ENCODE measurements at regions not wholly inside any gene's neighbourhood (a gene's known extent, or its start where the extent isn't known, plus 50 kb on each side); places are given as distances from the start of the nearest gene placed in this dataset.

GRCh38 chr5:171524466-171524865 lies 105.0 kb downstream of the FGF18 start:
- Histone ChIP-seq H2BK120ac (ENCODE audit: insufficient read depth, low read length, poor library complexity) (no peak overlapping the region), H3K4me1 (ENCODE audit: control insufficient read depth in 1 of 2, insufficient read depth in 2 of 2, low read length in 2 of 2) (peaks cover 20 to 25% of the 10 kb centered on the region in 2 experiments), H3K4ac (ENCODE audit: low read depth, low read length) (no peak overlapping the region), H3K4me2 (ENCODE audit: low read length) (no peak overlapping the region), H3K79me2 (ENCODE audit: control insufficient read depth, insufficient read depth, low read length, poor library complexity) (no peaks in the 10 kb centered on the region), H3K27me3 (ENCODE audit: insufficient read depth, low read length) (no peaks in the 10 kb centered on the region), H2AK5ac (ENCODE audit: low read length) (no peak overlapping the region), H3K18ac (ENCODE audit: low read length) (no peak overlapping the region), H3K27ac (ENCODE audit: low read depth, low read length) (no peak overlapping the region), H4K12ac (ENCODE audit: low read depth, low read length) (no peak overlapping the region), H4K8ac (ENCODE audit: low read depth, low read length) (no peak overlapping the region), H3K14ac (ENCODE audit: low read length) (no peak overlapping the region), H2AFZ (ENCODE audit: insufficient read depth, low read length, poor library complexity) (no peak overlapping the region), H3K79me1 (ENCODE audit: low read length) (peaks cover 6% of the 10 kb centered on the region), H4K91ac (ENCODE audit: low read depth, low read length) (no peak overlapping the region), H3K4me3 (ENCODE audit: low read depth, low read length) (no peak overlapping the region), H3K36me3 (ENCODE audit: control insufficient read depth in 1 of 2, insufficient read depth in 2 of 2, low read length in 2 of 2) (no peaks in the 10 kb centered on the region), H3K23ac (ENCODE audit: low read length) (no peak overlapping the region), H2BK5ac (ENCODE audit: low read depth, low read length, poor library complexity) (no peak overlapping the region), H3K9me3 (ENCODE audit: insufficient read depth, low read depth, low read length) (no peaks in the 10 kb centered on the region), H3K9ac (ENCODE audit: low read length) (no peak overlapping the region), H2BK12ac (ENCODE audit: low read length) (no peak overlapping the region)
- no peak for DNase-seq
- WGBS (ENCODE audit: extremely low coverage, insufficient coverage, insufficient read length): no CpG with 5 or more reads among the region's 14 CpGs

- H2BK5ac ChIP-seq (ENCODE audit: low read depth, low read length, poor library complexity): no peak overlapping the region
These were observed 105.6 kb downstream of the FGF18 start for GRCh38 chr5:171525085-171525484.

GRCh38 chr5:171528036-171528435 lies 108.6 kb downstream of the FGF18 start:
- Histone ChIP-seq H2AK5ac (ENCODE audit: low read length) (no peak overlapping the region), H3K4ac (ENCODE audit: low read depth, low read length) (no peak overlapping the region), H3K23ac (ENCODE audit: low read length) (no peak overlapping the region), H4K8ac (ENCODE audit: low read depth, low read length) (no peak overlapping the region), H3K27me3 (ENCODE audit: insufficient read depth, low read length) (no peaks in the 10 kb centered on the region), H3K9me3 (ENCODE audit: insufficient read depth, low read depth, low read length) (no peaks in the 10 kb centered on the region), H4K12ac (ENCODE audit: low read depth, low read length) (no peak overlapping the region), H3K9ac (ENCODE audit: low read length) (no peak overlapping the region), H3K4me2 (ENCODE audit: low read length) (no peak overlapping the region), H3K36me3 (ENCODE audit: control insufficient read depth in 1 of 2, insufficient read depth in 2 of 2, low read length in 2 of 2) (no peaks in the 10 kb centered on the region), H3K4me3 (ENCODE audit: low read depth, low read length) (no peak overlapping the region), H3K14ac (ENCODE audit: low read length) (no peak overlapping the region), H3K18ac (ENCODE audit: low read length) (no peak overlapping the region), H4K91ac (ENCODE audit: low read depth, low read length) (no peak overlapping the region), H2BK5ac (ENCODE audit: low read depth, low read length, poor library complexity) (no peak overlapping the region), H3K4me1 (ENCODE audit: control insufficient read depth in 1 of 2, insufficient read depth in 2 of 2, low read length in 2 of 2) (no peaks in the 10 kb centered on the region), H3K79me1 (ENCODE audit: low read length) (no peaks in the 10 kb centered on the region), H2BK12ac (ENCODE audit: low read length) (no peak overlapping the region), H2BK120ac (ENCODE audit: insufficient read depth, low read length, poor library complexity) (no peak overlapping the region), H3K79me2 (ENCODE audit: control insufficient read depth, insufficient read depth, low read length, poor library complexity) (no peaks in the 10 kb centered on the region), H2AFZ (ENCODE audit: insufficient read depth, low read length, poor library complexity) (no peak overlapping the region), H3K27ac (ENCODE audit: low read depth, low read length) (no peak overlapping the region)
- no CpG with 5 or more reads among the region's 9 CpGs for WGBS (ENCODE audit: extremely low coverage, insufficient coverage, insufficient read length)
- DNase-seq: no peak

More at GRCh38 chr5:171525085-171525484, 105.6 kb downstream of the FGF18 start:
- no peak overlapping the region for H3K23ac ChIP-seq (ENCODE audit: low read length)
- H2AFZ ChIP-seq (ENCODE audit: insufficient read depth, low read length, poor library complexity): no peak overlapping the region
- no peaks in the 10 kb centered on the region for H3K27me3 ChIP-seq (ENCODE audit: insufficient read depth, low read length)
- no peak overlapping the region for H3K27ac ChIP-seq (ENCODE audit: low read depth, low read length)
- H2AK5ac ChIP-seq (ENCODE audit: low read length): no peak overlapping the region
- H2BK120ac ChIP-seq (ENCODE audit: insufficient read depth, low read length, poor library complexity): no peak overlapping the region
- H3K79me1 ChIP-seq (ENCODE audit: low read length): peaks cover 6% of the 10 kb centered on the region
- H4K91ac ChIP-seq (ENCODE audit: low read depth, low read length): no peak overlapping the region
- H3K79me2 ChIP-seq (ENCODE audit: control insufficient read depth, insufficient read depth, low read length, poor library complexity): no peaks in the 10 kb centered on the region
- H4K8ac ChIP-seq (ENCODE audit: low read depth, low read length): no peak overlapping the region
- H3K4me1 ChIP-seq (ENCODE audit: control insufficient read depth in 1 of 2, insufficient read depth in 2 of 2, low read length in 2 of 2): peaks cover 19 to 23% of the 10 kb centered on the region in 2 experiments
- no peak overlapping the region for H3K9ac ChIP-seq (ENCODE audit: low read length)
- no peak overlapping the region for H3K14ac ChIP-seq (ENCODE audit: low read length)
- H3K18ac ChIP-seq (ENCODE audit: low read length): no peak overlapping the region
- H3K4me2 ChIP-seq (ENCODE audit: low read length): no peak overlapping the region
- DNase-seq: no peak
- no peak overlapping the region for H2BK12ac ChIP-seq (ENCODE audit: low read length)
- no CpG with 5 or more reads among the region's 4 CpGs for WGBS (ENCODE audit: extremely low coverage, insufficient coverage, insufficient read length)
- no peak overlapping the region for H3K4ac ChIP-seq (ENCODE audit: low read depth, low read length)
- H3K4me3 ChIP-seq (ENCODE audit: low read depth, low read length): no peak overlapping the region
- no peak overlapping the region for H4K12ac ChIP-seq (ENCODE audit: low read depth, low read length)
- H3K9me3 ChIP-seq (ENCODE audit: insufficient read depth, low read depth, low read length): no peaks in the 10 kb centered on the region
- H3K36me3 ChIP-seq (ENCODE audit: control insufficient read depth in 1 of 2, insufficient read depth in 2 of 2, low read length in 2 of 2): no peaks in the 10 kb centered on the region

GRCh38 chr5:171528865-171529614 lies 109.6 kb downstream of the FGF18 start:
- no peaks in the 10 kb centered on the region for H3K79me2 ChIP-seq (ENCODE audit: control insufficient read depth, insufficient read depth, low read length, poor library complexity)
- H3K9me3 ChIP-seq (ENCODE audit: insufficient read depth, low read depth, low read length): no peaks in the 10 kb centered on the region
- H3K79me1 ChIP-seq (ENCODE audit: low read length): no peaks in the 10 kb centered on the region
- H3K9ac ChIP-seq (ENCODE audit: low read length): no peak overlapping the region
- H4K12ac ChIP-seq (ENCODE audit: low read depth, low read length): no peak overlapping the region
- DNase-seq: no peak
- no peak overlapping the region for H3K27ac ChIP-seq (ENCODE audit: low read depth, low read length)
- H4K91ac ChIP-seq (ENCODE audit: low read depth, low read length): no peak overlapping the region
- H2AFZ ChIP-seq (ENCODE audit: insufficient read depth, low read length, poor library complexity): no peak overlapping the region
- no peak overlapping the region for H3K4ac ChIP-seq (ENCODE audit: low read depth, low read length)
- no peak overlapping the region for H2AK5ac ChIP-seq (ENCODE audit: low read length)
- no peak overlapping the region for H3K4me2 ChIP-seq (ENCODE audit: low read length)
- H3K36me3 ChIP-seq (ENCODE audit: control insufficient read depth in 1 of 2, insufficient read depth in 2 of 2, low read length in 2 of 2): no peaks in the 10 kb centered on the region
- WGBS (ENCODE audit: extremely low coverage, insufficient coverage, insufficient read length): no CpG with 5 or more reads among the region's 19 CpGs
- no peak overlapping the region for H2BK5ac ChIP-seq (ENCODE audit: low read depth, low read length, poor library complexity)
- H2BK12ac ChIP-seq (ENCODE audit: low read length): no peak overlapping the region
- H3K4me1 ChIP-seq (ENCODE audit: control insufficient read depth in 1 of 2, insufficient read depth in 2 of 2, low read length in 2 of 2): no peaks in the 10 kb centered on the region
- H3K4me3 ChIP-seq (ENCODE audit: low read depth, low read length): no peak overlapping the region
- no peak overlapping the region for H2BK120ac ChIP-seq (ENCODE audit: insufficient read depth, low read length, poor library complexity)
- no peak overlapping the region for H3K18ac ChIP-seq (ENCODE audit: low read length)
- H4K8ac ChIP-seq (ENCODE audit: low read depth, low read length): no peak overlapping the region
- H3K27me3 ChIP-seq (ENCODE audit: insufficient read depth, low read length): no peaks in the 10 kb centered on the region
- no peak overlapping the region for H3K14ac ChIP-seq (ENCODE audit: low read length)
- no peak overlapping the region for H3K23ac ChIP-seq (ENCODE audit: low read length)
